GM21526 (cell line): ENCODE measurements at regions not wholly inside any gene's neighbourhood (a gene's known extent, or its start where the extent isn't known, plus 50 kb on each side); places are given as distances from the start of the nearest gene placed in this dataset.
"Not testable (repeated sequence)": the region's sequence is repeated elsewhere in the genome, so short reads cannot be mapped to it uniquely, and the experiment has no call there.

Experiments used
- ATAC-seq: cut with Tn5 transposase; IDR thresholded peaks from one replicate; pipeline ENCODE4 v1.9.1; 2021; ENCODE audit warnings: moderate library complexity; ENCODE audit not compliant: unreplicated experiment, low FRiP score

GRCh38 chr9:41772541-41772940 is 356.7 kb downstream of the CNTNAP3B start:
- ATAC-seq, result not testable (repeated sequence)

DNA sequence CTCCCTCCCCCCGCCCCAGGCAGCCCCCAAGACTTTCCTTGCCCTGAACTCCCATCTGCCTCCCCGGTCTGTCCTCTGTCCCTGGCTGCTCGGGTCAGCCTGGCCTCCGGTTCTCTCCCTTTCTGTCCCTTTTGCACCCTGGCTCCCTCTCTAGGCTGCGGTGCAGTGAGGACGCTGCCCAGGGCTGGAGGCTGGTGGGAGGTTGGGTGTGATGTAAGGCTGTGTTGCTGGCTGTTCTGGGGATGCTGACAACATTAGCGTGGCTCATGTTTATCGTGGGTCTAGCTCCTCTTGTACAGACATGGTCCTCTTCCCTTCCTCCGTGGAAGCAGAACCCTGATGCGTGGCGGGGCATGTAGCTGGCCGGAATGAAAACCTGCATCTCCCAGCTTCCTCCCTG is 357.5 kb downstream of the CNTNAP3B start:
- not testable (repeated sequence) for ATAC-seq

GRCh38 chr9:41754822-41755221 is 374.4 kb downstream of the CNTNAP3B start:
- not testable (repeated sequence) for ATAC-seq

DNA sequence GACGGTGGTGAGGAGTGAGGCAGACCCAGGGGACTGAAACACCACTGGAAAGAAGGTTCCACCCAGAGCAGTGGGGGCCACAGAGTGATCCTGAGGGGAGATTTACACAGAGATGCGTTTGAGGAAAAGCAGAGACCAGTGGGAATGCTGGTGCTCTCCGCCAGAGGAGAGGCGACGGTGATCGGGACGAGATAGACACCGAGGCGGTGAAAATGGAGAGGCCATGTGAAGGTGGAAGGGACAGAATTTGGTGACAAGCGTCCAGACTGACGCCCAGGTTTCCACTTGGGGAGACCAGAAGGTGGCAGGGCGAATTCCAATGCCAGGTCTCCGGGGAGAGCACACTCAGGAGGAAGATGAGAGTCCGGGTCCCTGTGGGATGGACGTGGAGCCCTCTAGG is 374.8 kb downstream of the CNTNAP3B start:
- ATAC-seq, result not testable (repeated sequence)

- ATAC-seq, result not testable (repeated sequence)
These were observed 387.3 kb downstream of the CNTNAP3B start for GRCh38 chr9:41741897-41742296.

- ATAC-seq, result not testable (repeated sequence)
These were observed 388.1 kb downstream of the CNTNAP3B start for GRCh38 chr9:41741173-41741572.

GRCh38 chr9:41738681-41739080 is 390.5 kb downstream of the CNTNAP3B start:
- not testable (repeated sequence) for ATAC-seq

DNA sequence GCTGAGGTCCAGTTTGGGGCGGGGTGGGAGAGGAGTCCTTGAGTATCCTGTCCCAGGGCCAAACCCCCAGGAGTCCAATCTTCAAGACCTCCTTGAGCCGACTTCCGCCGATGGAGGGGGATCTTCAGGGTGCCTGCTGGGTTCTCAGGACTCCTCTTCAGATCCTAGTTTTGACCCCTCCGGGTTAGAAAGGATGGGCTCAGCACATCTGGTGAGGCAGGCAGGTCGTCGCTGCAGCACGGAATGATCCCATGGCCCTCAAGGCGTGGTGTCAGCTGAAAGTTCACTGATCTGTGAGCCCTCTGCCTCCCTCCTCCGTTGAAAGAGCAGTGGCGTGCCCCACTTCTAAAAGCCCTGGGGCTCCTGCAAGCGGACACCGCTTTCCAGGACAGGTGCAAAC is 430.0 kb downstream of the CNTNAP3B start:
- not testable (repeated sequence) for ATAC-seq

DNA sequence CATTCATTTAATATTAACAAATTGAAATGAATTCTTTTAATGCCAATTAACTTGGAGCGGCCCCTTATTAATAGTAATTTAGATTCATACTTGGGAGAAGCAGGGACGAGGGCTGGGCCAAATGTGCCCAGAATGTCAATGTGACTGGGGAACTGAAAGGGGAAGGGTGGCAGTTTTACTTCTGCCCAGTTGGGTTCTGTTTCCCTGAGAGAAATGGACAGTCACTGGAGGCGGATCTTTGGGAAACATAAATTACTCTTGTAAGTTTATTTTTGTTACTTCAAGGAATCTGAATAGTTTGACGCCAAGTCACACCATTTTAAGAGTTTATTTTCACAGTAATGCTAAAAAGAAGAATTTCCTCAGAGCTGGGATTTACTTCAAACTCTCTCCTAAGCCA is 432.1 kb downstream of the CNTNAP3B start:
- not testable (repeated sequence) for ATAC-seq

- ATAC-seq, result not testable (repeated sequence)
These were observed 449.9 kb downstream of the CNTNAP3B start for GRCh38 chr9:41679312-41679711.

DNA sequence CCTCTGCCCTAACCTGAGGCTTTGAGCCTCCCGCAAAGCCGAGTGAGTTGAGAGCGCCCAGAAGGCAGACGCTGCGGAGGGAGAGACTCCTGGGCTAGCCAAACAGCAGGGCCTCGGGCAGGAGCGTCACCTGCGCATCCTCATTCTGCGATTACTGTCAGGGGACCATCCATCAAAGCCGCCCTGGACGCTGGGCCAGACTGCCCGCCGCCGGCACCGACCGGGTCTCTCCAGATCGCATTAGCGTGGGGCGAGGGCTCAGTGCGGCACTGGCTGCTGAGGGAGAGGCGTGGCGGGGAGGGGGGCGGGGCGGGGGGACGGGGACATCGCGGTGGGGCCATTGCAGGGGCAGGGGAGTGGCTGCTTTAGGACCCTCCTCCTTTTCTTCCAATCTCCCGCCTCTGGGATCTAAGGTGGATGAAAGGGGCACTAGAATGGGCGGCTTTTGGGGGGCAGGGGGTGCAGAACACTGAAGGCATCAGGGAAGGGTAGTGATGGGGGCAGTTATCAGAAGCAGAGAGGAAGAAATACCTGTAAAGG is 465.7 kb downstream of the CNTNAP3B start:
- ATAC-seq, result not testable (repeated sequence)

DNA sequence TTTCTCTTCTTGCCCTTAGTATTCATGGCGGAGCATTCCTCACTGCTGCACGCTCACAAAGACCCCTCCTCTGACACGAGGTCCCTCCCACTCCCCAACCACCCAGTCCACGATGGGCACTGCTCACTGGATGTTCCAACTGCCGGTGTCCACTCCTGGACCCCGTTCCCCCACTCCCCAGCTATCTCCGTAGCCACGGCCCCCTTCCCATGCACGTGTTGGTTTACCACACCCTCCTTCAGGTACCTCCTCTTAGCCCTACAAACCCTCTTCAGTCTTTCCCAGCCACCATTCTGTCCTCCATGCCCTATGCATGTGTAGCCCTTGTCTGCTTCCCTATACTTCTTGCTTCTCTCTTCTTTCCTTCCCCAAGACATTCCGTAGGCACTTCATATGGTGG is 469.6 kb upstream of the ZNG1F start:
- ATAC-seq, result not testable (repeated sequence)

GRCh38 chr9:41658116-41658515 is 469.0 kb upstream of the ZNG1F start:
- ATAC-seq, result not testable (repeated sequence)

DNA sequence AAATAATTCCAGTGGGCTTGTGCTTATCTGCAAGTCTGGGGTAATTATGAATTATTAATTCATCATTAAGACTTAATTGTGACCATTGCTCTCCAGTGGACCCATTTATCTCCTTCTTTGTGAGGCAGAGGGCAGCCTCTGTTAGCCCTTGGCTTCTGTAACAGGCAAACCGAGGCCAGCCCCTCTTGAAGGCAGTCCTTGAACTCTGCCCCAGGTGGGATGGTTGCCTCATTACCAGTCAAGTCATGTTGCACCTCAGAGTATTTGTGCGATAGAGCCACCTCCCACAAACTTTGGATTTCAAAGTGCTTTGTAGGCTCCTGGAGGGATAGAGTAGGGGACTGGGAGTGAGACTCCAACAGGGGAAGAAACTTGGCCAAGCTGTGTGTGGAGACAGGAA is 468.0 kb upstream of the ZNG1F start:
- ATAC-seq, result not testable (repeated sequence)

GRCh38 chr9:41655071-41655554 is 466.0 kb upstream of the ZNG1F start:
- ATAC-seq, result not testable (repeated sequence)

DNA sequence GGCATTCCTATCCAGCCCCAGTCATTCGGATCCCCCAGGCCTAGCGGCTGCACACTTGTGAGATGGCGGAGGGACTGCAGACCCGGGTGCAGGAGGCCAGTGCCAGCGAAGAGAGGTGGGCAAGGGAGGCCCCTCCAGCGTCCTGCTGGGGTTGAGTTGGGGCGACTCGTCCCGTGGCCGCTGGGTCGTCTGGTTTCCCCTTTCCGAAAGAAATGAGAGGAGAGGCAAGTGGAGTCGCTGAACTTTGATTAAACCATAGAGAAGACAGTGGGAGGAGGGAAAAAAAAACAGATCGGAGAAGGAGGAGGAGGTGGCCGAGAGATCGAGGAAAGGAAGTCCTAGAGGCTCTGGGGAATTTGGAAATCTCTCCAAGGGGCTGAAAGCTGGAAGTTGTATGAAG is 465.2 kb upstream of the ZNG1F start:
- not testable (repeated sequence) for ATAC-seq

DNA sequence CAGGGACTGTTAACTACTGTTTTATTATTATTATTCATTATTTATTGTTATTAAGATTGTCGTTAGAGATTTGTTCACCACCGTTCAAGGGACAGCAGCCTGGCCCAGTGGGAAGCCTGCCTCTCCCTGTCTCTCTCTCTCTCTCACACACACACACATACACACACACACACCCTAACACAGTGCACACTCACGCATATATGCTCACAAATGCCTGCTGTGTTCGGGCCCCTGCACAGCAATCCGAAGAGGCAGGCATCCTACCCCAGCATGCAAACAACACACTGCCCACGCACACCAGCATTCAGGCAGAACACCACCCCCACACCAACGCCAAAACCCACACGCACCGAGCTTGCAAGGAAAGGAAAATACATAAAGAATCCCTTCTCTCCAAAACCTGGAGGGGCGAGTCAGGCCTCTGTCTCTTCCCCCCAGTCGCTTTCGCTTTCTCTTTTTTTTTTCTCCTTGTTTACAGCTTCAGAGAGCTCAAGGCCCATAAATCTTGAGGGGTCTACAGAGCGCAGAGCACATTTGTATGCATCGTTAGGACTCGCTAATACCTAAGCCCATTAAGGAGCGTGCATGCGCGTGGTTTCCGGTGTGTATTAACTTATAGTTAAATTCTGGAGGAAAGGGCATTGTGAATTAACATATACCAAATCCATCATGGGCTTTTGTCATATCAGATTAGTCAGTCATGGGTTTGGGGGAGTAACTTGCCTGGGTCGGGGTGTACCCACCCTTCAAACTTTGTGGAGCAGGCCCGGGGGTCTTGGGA is 464.6 kb upstream of the ZNG1F start:
- ATAC-seq, result not testable (repeated sequence)

GRCh38 chr9:41652800-41653199 is 463.7 kb upstream of the ZNG1F start:
- ATAC-seq, result not testable (repeated sequence)

DNA sequence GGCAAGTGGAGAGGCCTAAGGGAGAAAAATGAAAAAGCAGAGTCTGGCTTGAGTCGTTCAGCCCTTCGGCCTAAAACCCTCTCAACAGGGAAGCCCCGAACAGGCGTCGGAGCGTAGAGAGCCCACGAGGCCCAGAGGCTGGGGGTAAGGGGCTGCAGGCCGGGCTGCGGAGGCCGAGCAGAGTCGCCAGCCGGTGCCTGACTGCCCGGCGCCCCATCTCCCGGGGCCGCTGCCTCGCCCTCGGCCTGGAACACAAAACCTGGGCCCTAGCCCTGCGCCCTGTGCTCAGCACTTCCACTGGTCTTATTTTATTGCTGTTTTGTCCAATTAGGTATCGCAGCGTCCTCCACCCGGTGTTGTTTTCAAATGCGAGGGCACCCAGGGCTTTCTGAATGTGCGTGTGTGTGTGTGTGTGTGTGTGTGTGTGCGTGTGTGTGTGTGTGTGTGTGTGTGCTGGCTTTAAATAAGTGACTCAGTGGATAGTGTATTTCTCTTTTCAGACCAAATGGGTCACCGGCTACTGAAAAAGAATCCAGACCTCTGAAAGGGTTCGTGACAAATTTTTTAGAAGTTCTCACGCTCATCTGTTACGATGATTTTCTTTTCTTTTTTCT is 463.1 kb upstream of the ZNG1F start:
- not testable (repeated sequence) for ATAC-seq

GRCh38 chr9:41650086-41650485 is 461.0 kb upstream of the ZNG1F start:
- ATAC-seq, result not testable (repeated sequence)

GRCh38 chr9:41648564-41648963 is 459.4 kb upstream of the ZNG1F start:
- not testable (repeated sequence) for ATAC-seq
